T-cell (primary cell): ENCODE measurements at regions not wholly inside any gene's neighbourhood (a gene's known extent, or its start where the extent isn't known, plus 50 kb on each side); places are given as distances from the start of the nearest gene placed in this dataset.

ENCODE experiments used
- ATAC-seq, 4 experiments: fragments of 200-7000 bp in 3 of 4; fragments of 150-1000 bp in 1 of 4; cut with Tn5 transposase; replicated peaks in 1 of 4; 1 replicate in 3 of 4; 2 replicates in 1 of 4; pipeline ENCODE4 v1.10.0; 2021; ENCODE audit warnings: moderate library complexity in 3 of 4, mild to moderate bottlenecking in 2 of 4, moderate number of reproducible peaks in 1 of 4
- CTCF ChIA-PET, 2 donors: fragments of 300-600 bp; sonication (Branson Sonifier 250); formaldehyde crosslinking; loops; one replicate each; lab custom pipeline; 2022; ENCODE audit warnings: antibody characterized with exemption in 2 of 2; lab: Charles Lee
- POLR2A ChIA-PET, 2 donors: fragments of 300-600 bp; sonication (Branson Sonifier 250); formaldehyde crosslinking; loops; one replicate each; lab custom pipeline; 2022; ENCODE audit warnings: antibody characterized with exemption in 2 of 2; lab: Charles Lee
- DNase-seq, 35 experiments: peaks; one replicate each; pipeline versions ENCODE4 v3.0.0 to v3.0.0-alpha.2; 2013 to 2023
- H3K27ac ChIP-seq: one replicate; pipeline ENCODE4 v1.5.1; 2013; ENCODE audit warnings: low read length
- H3K27me3 ChIP-seq, 2 experiments: replicated peaks in 1 of 2; 1 replicate in 1 of 2; 2 replicates in 1 of 2; pipeline versions ENCODE4 v1.6.1 to v1.7.0; 2013; ENCODE audit warnings: low read length in 1 of 2, mixed read lengths in 1 of 2; ENCODE audit not compliant: control insufficient read depth in 2 of 2, insufficient read depth in 2 of 2; ENCODE audit errors: extremely low read depth in 1 of 2
- H3K36me3 ChIP-seq, 2 donors: 1 replicate in 1 of 2; 2 replicates in 1 of 2; pipeline versions ENCODE4 v1.6.1 to v1.7.0; 2013; ENCODE audit warnings: low read length in 1 of 2; ENCODE audit not compliant: control insufficient read depth in 2 of 2, insufficient read depth in 1 of 2; ENCODE audit errors: extremely low read depth in 1 of 2
- H3K4me1 ChIP-seq, 2 experiments: 1 replicate in 1 of 2; 2 replicates in 1 of 2; pipeline versions ENCODE4 v1.6.1 to v1.7.0; 2013; ENCODE audit warnings: low read length in 2 of 2, mixed read lengths in 1 of 2; ENCODE audit not compliant: insufficient read depth in 2 of 2, control insufficient read depth in 1 of 2; ENCODE audit errors: extremely low read depth in 1 of 2
- H3K4me3 ChIP-seq, 2 donors: 1 replicate in 1 of 2; 2 replicates in 1 of 2; pipeline versions ENCODE4 v1.5.1 to v1.7.0; 2013; ENCODE audit warnings: mild to moderate bottlenecking in 2 of 2, low read length in 1 of 2, moderate library complexity in 1 of 2; ENCODE audit not compliant: control insufficient read depth in 1 of 2; ENCODE audit errors: extremely low read depth in 1 of 2
- H3K9me3 ChIP-seq: 2 replicates; pipeline ENCODE4 v1.7.0; 2013
- H3K27ac Mint-ChIP-seq, 2 donors: one replicate each; pipeline ENCODE4 v1.8.0; 2020 to 2021; ENCODE audit warnings: mild to moderate bottlenecking in 2 of 2, mixed read lengths in 2 of 2
- H3K27me3 Mint-ChIP-seq, 2 donors: one replicate each; pipeline ENCODE4 v1.8.0; 2021 to 2022; ENCODE audit warnings: mixed read lengths in 2 of 2
- H3K36me3 Mint-ChIP-seq: one replicate; pipeline ENCODE4 v1.8.0; 2021; ENCODE audit warnings: mixed read lengths
- H3K4me1 Mint-ChIP-seq, 3 donors: one replicate each; pipeline ENCODE4 v1.8.0; 2020 to 2022; ENCODE audit warnings: mixed read lengths in 3 of 3, mild to moderate bottlenecking in 1 of 3
- H3K4me3 Mint-ChIP-seq, 3 donors: one replicate each; pipeline ENCODE4 v1.8.0; 2020 to 2022; ENCODE audit warnings: mild to moderate bottlenecking in 3 of 3, mixed read lengths in 3 of 3, moderate library complexity in 3 of 3
- H3K9me3 Mint-ChIP-seq, 3 donors: one replicate each; pipeline ENCODE4 v1.8.0; 2020 to 2022; ENCODE audit warnings: mixed read lengths in 3 of 3
- WGBS: methylation state at CpG from one replicate; pipeline ENCODE4 v1.1.5; 2013; ENCODE audit warnings: missing lambda C conversion rate; ENCODE audit not compliant: insufficient coverage; 5-methylcytosine and 5-hydroxymethylcytosine counted together

DNA sequence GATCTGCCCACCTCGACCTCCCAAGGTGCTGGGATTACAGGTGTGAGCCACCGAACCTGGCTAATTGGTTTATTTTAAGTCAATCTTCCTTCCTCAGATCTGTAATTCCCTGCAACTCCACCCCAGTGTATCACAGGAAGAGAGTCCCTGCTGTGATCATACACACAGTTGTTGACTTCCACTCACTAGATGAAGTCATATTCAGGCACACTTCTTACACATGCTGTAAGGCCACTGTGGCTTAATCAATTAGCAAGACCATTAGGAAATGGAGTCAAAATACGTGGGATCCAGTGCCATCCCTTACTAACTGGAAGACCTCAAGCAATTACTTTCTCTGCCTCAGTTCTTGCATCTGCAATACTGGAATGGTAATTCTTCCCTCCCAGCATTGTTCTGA lies 66.1 kb upstream of the PAX2 start:
- no peak overlapping the region for H3K27ac ChIP-seq
- no peak overlapping the region for H3K4me3 ChIP-seq
- Mint-ChIP-seq H3K27ac (peak overlapping the region in 1 of 2 donors; percentile 0), H3K36me3 (no peaks in the 10 kb centered on the region), H3K4me1 (no peaks in the 10 kb centered on the region), H3K4me3 (no peak overlapping the region), H3K9me3 (peaks cover 0 to 5% (median 0%) of the 10 kb centered on the region in 3 donors), H3K27me3 (peaks cover 39 to 66% of the 10 kb centered on the region in 2 donors)
- WGBS, result 40% methylated on average over 2 of the region's 3 CpGs
- POLR2A ChIA-PET, result no interaction called here
- CTCF ChIA-PET, result no interaction called here
- peaks cover 22 to 61% of the 10 kb centered on the region in 2 experiments for H3K27me3 ChIP-seq
- DNase-seq (no peak), ATAC-seq (no peak)
- H3K36me3 ChIP-seq, result no peaks in the 10 kb centered on the region
- no peaks in the 10 kb centered on the region for H3K9me3 ChIP-seq
- H3K4me1 ChIP-seq, result peaks cover 0 to 4% of the 10 kb centered on the region in 2 experiments

DNA sequence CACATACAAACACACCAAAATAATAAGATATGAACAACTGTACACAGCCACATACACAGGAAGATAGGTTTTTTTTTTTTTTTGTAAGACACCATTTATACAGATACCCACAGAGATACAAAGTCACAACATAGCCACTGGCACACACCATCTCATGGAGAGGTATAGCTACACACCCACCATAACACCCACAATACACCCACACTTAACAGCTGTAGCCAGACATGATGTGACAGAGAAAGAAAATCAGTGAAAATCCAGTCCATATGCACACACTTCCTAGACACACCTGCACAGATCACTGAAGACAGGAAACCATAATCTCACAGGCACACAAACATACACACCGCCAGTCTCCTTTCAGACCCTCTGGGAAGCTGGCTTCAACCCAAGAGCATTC lies 62.4 kb upstream of the PAX2 start:
- H3K4me1 Mint-ChIP-seq, result peaks cover 1 to 13% (median 4%) of the 10 kb centered on the region in 3 donors
- no peak overlapping the region for H3K4me3 ChIP-seq
- 20% methylated on average over 1 of the region's 1 CpG for WGBS
- no peaks in the 10 kb centered on the region for H3K36me3 Mint-ChIP-seq
- H3K27me3 ChIP-seq, result peaks cover 33 to 73% of the 10 kb centered on the region in 2 experiments
- ATAC-seq, result no peak
- no peaks in the 10 kb centered on the region for H3K9me3 Mint-ChIP-seq
- DNase-seq, result no peak
- CTCF ChIA-PET, result no interaction called here
- POLR2A ChIA-PET, result no interaction called here
- no peaks in the 10 kb centered on the region for H3K36me3 ChIP-seq
- peaks cover 0 to 4% of the 10 kb centered on the region in 2 experiments for H3K4me1 ChIP-seq
- H3K9me3 ChIP-seq, result no peaks in the 10 kb centered on the region
- H3K27me3 Mint-ChIP-seq, result peaks cover 61 to 87% of the 10 kb centered on the region in 2 donors
- H3K27ac ChIP-seq, result no peak overlapping the region
- H3K27ac Mint-ChIP-seq, result no peak overlapping the region
- H3K4me3 Mint-ChIP-seq, result no peak overlapping the region

- Histone ChIP-seq H3K4me1 (peaks cover 0 to 4% of the 10 kb centered on the region in 2 experiments), H3K27me3 (peaks cover 31 to 78% of the 10 kb centered on the region in 2 experiments), H3K36me3 (no peaks in the 10 kb centered on the region), H3K4me3 (no peak overlapping the region), H3K27ac (no peak overlapping the region), H3K9me3 (no peaks in the 10 kb centered on the region)
- Mint-ChIP-seq H3K27ac (no peak overlapping the region), H3K27me3 (peaks cover 67 to 88% of the 10 kb centered on the region in 2 donors), H3K4me1 (peaks cover 1 to 13% (median 4%) of the 10 kb centered on the region in 3 donors), H3K9me3 (no peaks in the 10 kb centered on the region), H3K36me3 (no peaks in the 10 kb centered on the region), H3K4me3 (no peak overlapping the region)
- ATAC-seq (no peak), DNase-seq (no peak)
- ChIA-PET CTCF (interaction anchor here (0.6 to 1.0 kb wide), 2 partner anchors 99 to 342 kb away, joined by 3 to 4 read pairs; no protein-coding TSS in a partner anchor), POLR2A (no interaction called here)
- WGBS, result 4% methylated on average over 6 of the region's 14 CpGs
These were observed 61.7 kb upstream of the PAX2 start for GRCh38 chr10:100683545-100684300.

GRCh38 chr10:100684688-100685235 lies 60.6 kb upstream of the PAX2 start:
- H3K9me3 Mint-ChIP-seq, result no peaks in the 10 kb centered on the region
- DNase-seq, result no peak
- H3K4me3 Mint-ChIP-seq, result no peak overlapping the region
- peaks cover 0 to 4% of the 10 kb centered on the region in 2 experiments for H3K4me1 ChIP-seq
- peaks cover 1 to 13% (median 4%) of the 10 kb centered on the region in 3 donors for H3K4me1 Mint-ChIP-seq
- H3K27ac Mint-ChIP-seq, result peak overlapping the region in 1 of 2 donors; percentile 12
- peaks cover 28 to 80% of the 10 kb centered on the region in 2 experiments for H3K27me3 ChIP-seq
- WGBS, result 7% methylated on average over 3 of the region's 9 CpGs
- no peaks in the 10 kb centered on the region for H3K9me3 ChIP-seq
- H3K36me3 ChIP-seq, result no peaks in the 10 kb centered on the region
- H3K27ac ChIP-seq, result no peak overlapping the region
- no peak overlapping the region for H3K4me3 ChIP-seq
- CTCF ChIA-PET, result interaction anchor here in 1 of 2 donors (1.0 kb wide), 1 partner anchor 100 kb away, joined by 4 read pairs; no protein-coding TSS in a partner anchor
- POLR2A ChIA-PET, result no interaction called here
- H3K36me3 Mint-ChIP-seq, result no peaks in the 10 kb centered on the region
- H3K27me3 Mint-ChIP-seq, result peaks cover 67 to 90% of the 10 kb centered on the region in 2 donors
- ATAC-seq, result no peak

- peaks cover 1 to 13% (median 4%) of the 10 kb centered on the region in 3 donors for H3K4me1 Mint-ChIP-seq
- DNase-seq, result no peak
- WGBS, result 33% methylated on average over 2 of the region's 6 CpGs
- no peak overlapping the region for H3K4me3 Mint-ChIP-seq
- ChIA-PET POLR2A (no interaction called here), CTCF (no interaction called here)
- Histone ChIP-seq H3K27ac (no peak overlapping the region), H3K27me3 (peaks cover 24 to 80% of the 10 kb centered on the region in 2 experiments), H3K36me3 (no peaks in the 10 kb centered on the region), H3K4me3 (no peak overlapping the region), H3K9me3 (no peaks in the 10 kb centered on the region), H3K4me1 (peaks cover 0 to 4% of the 10 kb centered on the region in 2 experiments)
- no peak overlapping the region for H3K27ac Mint-ChIP-seq
- ATAC-seq, result no peak
- peaks cover 67 to 86% of the 10 kb centered on the region in 2 donors for H3K27me3 Mint-ChIP-seq
- no peaks in the 10 kb centered on the region for H3K9me3 Mint-ChIP-seq
- H3K36me3 Mint-ChIP-seq, result no peaks in the 10 kb centered on the region
These were observed 60.1 kb upstream of the PAX2 start for GRCh38 chr10:100685331-100685730.

GRCh38 chr10:100687143-100688003 lies 58.0 kb upstream of the PAX2 start:
- no peak for ATAC-seq
- ChIA-PET POLR2A (no interaction called here), CTCF (no interaction called here)
- no peak overlapping the region for H3K27ac Mint-ChIP-seq
- no peak for DNase-seq
- peaks cover 27 to 76% of the 10 kb centered on the region in 2 experiments for H3K27me3 ChIP-seq
- H3K4me1 Mint-ChIP-seq, result peaks cover 1 to 13% (median 4%) of the 10 kb centered on the region in 3 donors
- 24% methylated on average over 18 of the region's 28 CpGs for WGBS
- H3K27me3 Mint-ChIP-seq, result peaks cover 75 to 84% of the 10 kb centered on the region in 2 donors
- no peaks in the 10 kb centered on the region for H3K4me1 ChIP-seq
- no peaks in the 10 kb centered on the region for H3K36me3 Mint-ChIP-seq
- H3K27ac ChIP-seq, result no peak overlapping the region
- no peak overlapping the region for H3K4me3 Mint-ChIP-seq
- H3K36me3 ChIP-seq, result no peaks in the 10 kb centered on the region
- H3K4me3 ChIP-seq, result no peak overlapping the region
- no peaks in the 10 kb centered on the region for H3K9me3 ChIP-seq
- H3K9me3 Mint-ChIP-seq, result no peaks in the 10 kb centered on the region
